ENCODE measurements at regions not wholly inside any gene's neighbourhood (a gene's known extent, or its start where the extent isn't known, plus 50 kb on each side); places are given as distances from the start of the nearest gene placed in this dataset.

GRCh38 chr18:24809173-24809950, 348.9 kb downstream of the HRH4 start:
- TF ChIP-seq CTCF (IDR thresholded peaks at IDR 0.05): no peak
- Mint-ChIP-seq H3K4me3 (ENCODE audit: unreplicated experiment) (no peak overlapping the region), H3K9me3 (ENCODE audit: low read depth) (peaks cover 12% of the 10 kb centered on the region), H3K27me3 (ENCODE audit: low read depth) (no peaks in the 10 kb centered on the region), H3K4me1 (ENCODE audit: low read depth) (no peaks in the 10 kb centered on the region), H3K27ac (ENCODE audit: unreplicated experiment) (no peak overlapping the region), H3K36me3 (ENCODE audit: low read depth) (no peaks in the 10 kb centered on the region)
- DNase-seq (ENCODE audit: low spot score): no peak

DNA sequence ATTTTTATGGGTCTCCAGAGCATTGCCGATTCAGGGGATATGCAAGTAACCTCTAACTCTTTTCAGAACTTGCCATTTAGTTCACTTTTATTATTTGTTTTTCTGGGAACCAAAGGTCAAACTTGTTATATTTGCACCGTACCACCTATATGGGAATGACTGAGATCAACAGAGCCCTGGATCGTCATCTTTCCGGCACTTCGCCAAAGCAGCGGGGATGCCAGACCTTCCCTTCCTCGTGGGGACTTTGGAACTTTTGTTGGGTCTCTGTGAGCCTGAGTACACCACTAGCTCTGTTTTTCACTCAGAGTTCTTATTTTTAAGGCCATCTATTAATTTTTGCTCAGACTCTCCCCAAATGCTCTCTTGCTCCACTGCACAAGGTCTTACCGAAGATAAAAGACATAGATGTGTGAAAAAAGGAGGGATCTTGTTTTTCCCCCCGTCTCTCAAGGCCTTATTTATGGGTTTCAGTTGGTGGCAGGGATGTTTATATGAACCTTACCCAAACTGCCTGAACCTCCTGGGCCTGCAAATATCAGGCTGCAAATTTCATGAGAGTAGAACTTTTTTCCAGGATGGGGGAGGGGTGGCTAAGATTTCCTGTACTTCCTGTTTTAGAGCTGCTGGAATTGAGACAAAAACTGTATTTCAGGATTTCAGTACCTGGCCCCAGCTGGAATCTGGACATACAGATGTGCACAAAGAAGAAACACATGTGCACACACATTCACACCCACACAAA, 350.3 kb downstream of the HRH4 start:
- Mint-ChIP-seq H3K4me1 (ENCODE audit: low read depth) (no peaks in the 10 kb centered on the region), H3K9me3 (ENCODE audit: low read depth) (peaks cover 12% of the 10 kb centered on the region), H3K36me3 (ENCODE audit: low read depth) (no peaks in the 10 kb centered on the region), H3K27ac (ENCODE audit: unreplicated experiment) (no peak overlapping the region), H3K27me3 (ENCODE audit: low read depth) (no peaks in the 10 kb centered on the region), H3K4me3 (ENCODE audit: unreplicated experiment) (no peak overlapping the region)
- no peak for DNase-seq (ENCODE audit: low spot score)
- TF ChIP-seq CTCF (IDR thresholded peaks at IDR 0.05): no peak

DNA sequence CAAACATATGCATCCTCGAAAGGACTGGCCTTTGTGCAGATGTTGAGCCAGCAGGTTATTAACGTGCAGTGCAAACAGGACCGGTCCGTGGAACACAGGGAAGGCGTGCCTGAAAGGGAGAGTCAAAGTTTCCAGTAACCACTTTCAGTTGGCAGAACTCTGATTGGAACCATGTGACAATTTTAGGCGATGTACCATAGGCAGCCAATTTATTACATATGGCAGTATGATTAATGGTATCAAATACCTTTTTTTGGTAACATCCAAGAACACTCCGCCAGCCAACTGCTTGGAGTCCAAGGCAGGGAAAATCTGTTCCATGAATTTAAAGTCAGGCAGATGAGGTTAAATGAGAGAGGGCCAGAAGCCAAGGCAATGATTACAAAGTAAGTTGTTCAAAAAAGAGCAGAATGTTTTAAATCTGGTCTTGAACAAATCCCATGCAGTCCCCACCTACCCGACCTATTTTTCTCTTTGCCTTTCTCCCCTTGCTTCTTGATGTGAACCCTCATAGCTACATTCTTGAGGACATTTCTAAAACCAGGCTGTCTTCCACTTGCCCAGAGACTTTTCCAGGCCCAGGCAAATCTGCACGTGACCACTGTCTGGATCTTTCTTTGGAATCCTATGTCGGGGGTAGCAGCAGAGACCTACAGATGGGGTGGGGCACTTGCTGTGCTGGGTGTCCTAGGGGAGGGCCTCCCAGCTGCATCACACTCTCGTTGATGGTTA, 351.7 kb downstream of the HRH4 start:
- no peak overlapping the region for H3K27ac Mint-ChIP-seq (ENCODE audit: unreplicated experiment)
- no peak for DNase-seq (ENCODE audit: low spot score)
- no peaks in the 10 kb centered on the region for H3K27me3 Mint-ChIP-seq (ENCODE audit: low read depth)
- H3K4me1 Mint-ChIP-seq (ENCODE audit: low read depth): no peaks in the 10 kb centered on the region
- no peaks in the 10 kb centered on the region for H3K36me3 Mint-ChIP-seq (ENCODE audit: low read depth)
- peaks cover 12% of the 10 kb centered on the region for H3K9me3 Mint-ChIP-seq (ENCODE audit: low read depth)
- no peak overlapping the region for H3K4me3 Mint-ChIP-seq (ENCODE audit: unreplicated experiment)
- no peak for TF ChIP-seq CTCF (IDR thresholded peaks at IDR 0.05)

DNA sequence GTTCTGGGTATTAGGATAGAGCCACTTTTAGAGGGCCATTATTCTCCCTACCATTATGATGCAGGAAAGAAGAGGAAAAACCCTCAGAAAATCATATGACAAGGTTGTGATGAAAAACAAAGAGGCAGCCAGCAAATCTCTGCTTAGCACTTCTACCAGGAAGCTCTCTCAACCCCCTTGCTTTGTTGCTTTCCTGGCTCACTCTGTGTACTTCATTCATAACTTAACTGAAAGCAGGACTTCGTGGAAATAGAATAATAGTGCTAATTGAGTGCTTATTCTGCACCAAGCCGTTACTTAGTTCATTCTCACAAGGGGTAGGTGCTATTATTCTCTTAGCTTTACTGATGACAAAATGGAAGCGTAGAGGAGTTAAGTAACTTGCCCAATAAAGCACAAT, 354.1 kb downstream of the HRH4 start:
- TF ChIP-seq CTCF (IDR thresholded peaks at IDR 0.05): no peak
- no peak overlapping the region for H3K27ac Mint-ChIP-seq (ENCODE audit: unreplicated experiment)
- H3K4me1 Mint-ChIP-seq (ENCODE audit: low read depth): no peaks in the 10 kb centered on the region
- no peaks in the 10 kb centered on the region for H3K36me3 Mint-ChIP-seq (ENCODE audit: low read depth)
- H3K9me3 Mint-ChIP-seq (ENCODE audit: low read depth): no peaks in the 10 kb centered on the region
- peaks cover under 1% of the 10 kb centered on the region for H3K27me3 Mint-ChIP-seq (ENCODE audit: low read depth)
- no peak for DNase-seq (ENCODE audit: low spot score)
- no peak overlapping the region for H3K4me3 Mint-ChIP-seq (ENCODE audit: unreplicated experiment)

GRCh38 chr18:24817150-24817549, 356.7 kb downstream of the HRH4 start:
- Mint-ChIP-seq H3K4me1 (ENCODE audit: low read depth) (no peaks in the 10 kb centered on the region), H3K4me3 (ENCODE audit: unreplicated experiment) (no peak overlapping the region)

More at GRCh38 chr18:24817150-24817549, 356.7 kb downstream of the HRH4 start:
- H3K27me3 Mint-ChIP-seq (ENCODE audit: low read depth): peaks cover 4% of the 10 kb centered on the region
- no peak for DNase-seq (ENCODE audit: low spot score)
- no peaks in the 10 kb centered on the region for H3K9me3 Mint-ChIP-seq (ENCODE audit: low read depth)
- TF ChIP-seq CTCF (IDR thresholded peaks at IDR 0.05): no peak
- H3K27ac Mint-ChIP-seq (ENCODE audit: unreplicated experiment): no peak overlapping the region
- no peaks in the 10 kb centered on the region for H3K36me3 Mint-ChIP-seq (ENCODE audit: low read depth)

Data from chondrocyte (in vitro differentiated cells).